NCI-H2171 (cell line): ENCODE measurements at regions not wholly inside any gene's neighbourhood (a gene's known extent, or its start where the extent isn't known, plus 50 kb on each side); places are given as distances from the start of the nearest gene placed in this dataset.

Experiments used
- DNase-seq: peaks from one replicate; lab custom pipeline; 2025; lab: John Stamatoyannopoulos, UW

DNA sequence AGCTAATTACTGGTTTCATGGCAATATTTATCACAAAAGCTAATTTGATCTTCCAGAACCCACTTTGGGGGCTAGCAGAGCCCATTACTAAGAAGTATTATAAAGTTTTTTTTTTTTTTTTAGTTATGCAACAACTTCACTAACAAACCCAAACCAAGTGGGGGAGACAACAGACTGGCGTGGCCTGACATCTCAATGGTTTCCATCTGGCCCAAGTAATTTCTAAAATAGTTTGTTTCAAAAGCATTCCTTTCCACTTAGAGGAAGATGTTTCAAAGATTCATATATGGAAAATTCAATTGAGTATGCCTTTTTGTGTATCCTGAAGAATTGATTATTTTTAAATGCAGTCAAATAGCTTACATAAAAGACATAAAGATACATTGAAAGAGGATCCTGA is 367.1 kb downstream of the HRH4 start:
- no peak for DNase-seq

DNA sequence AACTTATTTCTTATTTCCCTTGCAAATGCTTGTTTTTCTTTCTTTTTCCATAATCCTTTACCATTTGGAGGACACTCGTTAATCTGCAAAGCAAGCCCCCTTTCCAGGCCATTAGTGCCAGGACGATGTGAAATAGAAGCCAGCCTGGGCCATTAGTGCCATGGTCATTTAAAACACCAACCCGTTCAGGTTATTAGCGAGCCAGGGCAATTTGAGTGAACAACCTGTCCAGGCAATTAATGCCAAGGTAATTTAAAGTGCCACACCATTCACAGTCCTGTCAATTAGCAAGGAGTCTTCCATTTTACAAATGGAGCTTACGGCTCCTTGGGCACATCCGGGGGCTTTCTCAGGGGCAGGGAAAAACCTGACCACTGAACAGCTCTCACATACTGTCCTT is 370.6 kb downstream of the HRH4 start:
- no peak for DNase-seq

DNA sequence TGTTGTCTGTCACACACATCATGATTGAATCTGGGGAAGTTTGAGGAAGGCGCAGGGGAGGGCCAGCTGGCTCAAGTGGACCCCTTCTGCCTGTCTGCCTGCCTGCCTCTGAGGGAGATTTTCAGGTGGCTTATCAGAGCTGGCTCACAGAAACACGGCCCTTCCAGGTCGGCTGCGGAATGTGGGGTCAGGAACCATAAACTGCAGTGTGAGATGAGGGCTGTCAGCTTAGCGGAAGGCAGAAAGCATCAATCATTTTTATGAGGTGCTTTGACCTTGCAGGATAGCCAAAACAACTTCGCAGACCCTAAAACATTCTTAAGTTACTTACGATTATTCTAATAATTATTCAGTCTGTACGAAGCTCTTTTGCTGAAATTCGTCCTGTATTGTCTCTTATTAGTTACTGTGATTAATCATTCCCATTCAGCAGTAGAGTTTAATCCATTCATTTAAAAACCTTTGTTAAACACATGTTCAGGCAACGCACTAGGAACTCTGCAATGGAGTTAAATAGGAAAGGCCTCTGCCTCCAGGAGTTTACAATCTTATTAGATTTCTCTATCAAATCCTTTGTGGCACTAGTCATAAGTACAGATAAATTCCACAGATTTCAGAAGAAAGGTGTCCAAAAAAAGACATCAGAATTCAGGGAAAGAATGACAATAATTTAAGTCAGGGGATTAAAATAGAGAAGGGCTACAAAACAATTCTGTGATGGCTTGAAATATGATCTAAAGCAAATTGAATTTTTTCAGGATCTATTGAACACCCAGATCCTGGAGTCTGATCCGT is 371.6 kb downstream of the HRH4 start:
- DNase-seq = no peak

GRCh38 chr18:24835751-24836150 is 375.3 kb downstream of the HRH4 start:
- no peak for DNase-seq

GRCh38 chr18:24837066-24837465 is 376.6 kb downstream of the HRH4 start:
- no peak for DNase-seq

GRCh38 chr18:24840051-24840450 is 379.6 kb downstream of the HRH4 start:
- DNase-seq = no peak

DNA sequence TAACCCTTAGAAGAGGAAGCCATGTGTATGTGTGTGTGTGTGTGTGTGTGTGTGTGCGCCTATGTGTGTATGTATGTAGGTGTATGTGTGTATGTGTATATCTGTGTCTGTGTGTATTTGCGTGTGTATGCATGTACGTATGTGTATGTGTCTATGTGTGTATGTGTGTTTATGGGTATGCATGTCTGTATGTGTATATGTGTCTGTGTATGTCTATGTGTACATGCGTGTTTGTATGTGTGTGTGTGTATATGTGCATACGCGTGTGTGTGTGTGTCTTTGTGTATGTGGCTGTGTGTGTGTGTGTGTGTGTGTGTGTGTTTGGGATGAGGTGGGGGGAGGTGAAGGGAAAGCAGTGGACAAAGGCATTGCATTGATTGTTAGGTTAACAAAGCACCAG is 380.2 kb downstream of the HRH4 start:
- DNase-seq = no peak

DNA sequence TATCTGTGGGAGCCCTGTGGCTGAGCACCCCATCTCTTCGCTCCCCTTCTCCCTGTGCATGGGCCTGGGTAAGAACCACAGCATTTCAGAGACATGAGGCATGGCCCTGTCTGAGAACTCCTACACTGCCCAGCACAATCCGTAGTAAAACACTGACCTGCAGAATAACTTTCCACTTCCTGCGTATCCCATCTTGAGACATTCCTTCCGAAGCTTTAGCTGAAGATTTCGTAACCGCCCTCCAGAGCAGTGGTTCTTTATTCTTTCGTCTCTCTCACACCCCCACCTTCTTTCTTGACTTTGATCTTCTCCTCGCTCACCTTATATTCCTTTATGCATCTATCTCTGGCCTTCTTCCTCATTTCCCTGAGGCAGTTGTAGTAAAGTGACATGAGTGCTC is 381.1 kb downstream of the HRH4 start:
- DNase-seq = no peak

- DNase-seq = no peak
These were observed 382.7 kb downstream of the HRH4 start for GRCh38 chr18:24843123-24843522.

DNA sequence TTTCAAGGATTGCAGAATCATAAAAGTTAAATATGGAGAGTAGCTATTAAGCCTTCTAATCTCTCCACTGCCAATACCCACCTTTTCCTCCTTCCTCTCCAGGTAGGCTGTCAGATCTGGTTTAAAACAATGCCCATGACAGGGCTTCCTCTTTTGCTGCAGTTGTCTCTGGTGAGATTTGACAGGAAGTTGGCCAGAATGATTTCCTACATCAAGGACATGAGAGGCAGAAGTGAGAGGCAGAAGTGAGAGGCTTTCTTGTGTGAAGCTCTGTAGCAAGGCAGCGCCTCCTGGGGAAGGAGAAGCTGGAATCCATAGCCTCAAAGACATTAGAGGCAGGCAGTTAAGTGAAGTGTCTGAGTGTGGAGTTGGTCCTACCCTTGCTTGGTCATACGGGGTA is 385.7 kb downstream of the HRH4 start:
- no peak for DNase-seq

- DNase-seq = no peak
These were observed 390.1 kb downstream of the HRH4 start for GRCh38 chr18:24850532-24850931.

DNA sequence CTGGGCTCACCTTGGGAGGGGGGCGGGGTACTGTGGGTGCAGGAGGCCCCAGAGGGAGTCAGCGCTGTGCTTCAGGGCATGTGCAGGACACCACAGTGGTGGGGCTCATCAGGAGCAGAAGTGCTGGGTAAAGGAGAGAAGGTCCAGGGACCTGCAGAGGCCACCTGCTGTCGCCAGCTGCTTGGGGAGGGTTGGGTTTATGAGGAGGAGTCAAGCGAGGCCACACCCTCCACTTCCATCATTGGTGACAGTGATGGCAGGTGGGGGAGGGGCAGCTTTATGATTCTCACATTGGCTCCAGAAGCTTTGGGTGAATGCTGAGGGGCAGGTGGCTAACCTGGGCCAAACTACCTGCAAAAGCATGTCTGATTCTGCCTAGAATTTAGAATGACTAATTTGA is 392.6 kb downstream of the HRH4 start:
- DNase-seq = no peak

GRCh38 chr18:24860978-24861680 is 400.7 kb downstream of the HRH4 start:
- DNase-seq = no peak

DNA sequence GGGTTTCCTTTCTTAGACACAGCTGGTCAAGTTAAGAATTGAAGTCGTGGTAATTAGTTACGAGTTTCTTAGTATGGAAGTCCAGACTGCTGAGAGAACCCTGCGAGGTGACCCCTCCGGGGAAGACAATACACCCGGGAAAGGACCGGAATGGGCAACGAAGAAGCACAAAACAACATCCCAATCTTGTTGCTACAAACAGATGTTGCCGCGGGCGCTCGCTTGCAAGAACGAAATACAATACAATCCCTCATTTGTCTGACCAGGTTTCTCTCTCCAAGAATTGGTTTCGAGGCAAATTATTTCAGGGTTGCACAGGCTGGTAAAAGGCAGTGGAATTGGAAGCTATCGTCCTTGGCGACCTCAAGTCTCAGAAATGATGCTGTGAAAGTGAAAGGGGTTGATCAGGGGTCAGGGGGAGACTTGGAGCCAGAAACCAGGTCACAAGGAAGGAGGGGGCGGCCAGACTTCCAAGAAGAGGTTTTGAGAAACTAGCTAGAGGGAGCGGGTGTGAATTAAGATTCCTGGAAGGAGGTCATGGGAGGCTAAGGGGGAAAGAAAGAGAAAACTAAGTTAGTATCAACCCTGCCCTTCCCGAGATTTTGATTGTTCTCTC is 401.9 kb downstream of the HRH4 start:
- no peak for DNase-seq

GRCh38 chr18:24868311-24868710 is 407.9 kb downstream of the HRH4 start:
- DNase-seq = no peak

GRCh38 chr18:24868760-24869237 is 408.4 kb downstream of the HRH4 start:
- DNase-seq = no peak

DNA sequence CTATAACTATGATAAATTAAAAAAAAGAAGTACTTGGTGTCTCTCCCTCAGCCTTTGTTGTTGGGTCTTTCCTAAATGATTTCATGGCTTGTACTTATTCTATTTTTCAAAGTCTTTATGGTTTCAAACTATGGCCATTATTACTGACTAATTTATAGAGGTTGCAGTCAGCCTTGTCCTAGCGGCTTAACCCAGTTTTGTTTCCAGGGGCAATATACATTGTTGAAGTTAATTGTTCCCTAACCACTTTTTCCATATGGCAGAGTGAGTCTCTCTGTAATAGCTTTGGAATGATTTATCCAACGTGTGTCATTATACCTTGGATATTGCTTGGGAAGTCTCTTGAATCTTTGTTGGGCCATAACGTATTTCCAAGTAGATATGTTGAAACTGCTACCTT is 408.8 kb downstream of the HRH4 start:
- no peak for DNase-seq

- DNase-seq = no peak
These were observed 414.8 kb downstream of the HRH4 start for GRCh38 chr18:24875286-24875685.

DNA sequence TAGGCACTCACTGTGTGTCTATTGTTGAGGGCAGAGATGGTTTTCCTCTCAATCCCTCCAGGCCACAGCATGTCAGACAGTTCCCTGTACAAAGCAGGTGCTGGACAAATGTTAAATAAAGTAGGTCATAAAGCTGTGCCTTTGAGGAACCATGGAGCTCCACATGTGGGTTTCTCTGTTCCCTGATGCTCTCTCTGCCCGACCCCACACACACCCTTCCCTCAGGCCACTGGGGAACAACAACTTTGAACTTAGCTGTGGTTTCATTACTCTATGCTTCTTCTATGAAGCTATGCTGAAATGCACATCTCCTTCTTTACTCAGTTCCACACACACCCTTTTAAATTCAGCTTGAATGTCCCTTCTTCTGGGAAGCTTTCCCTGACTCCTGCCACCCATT is 415.3 kb downstream of the HRH4 start:
- DNase-seq = no peak

- DNase-seq = no peak
These were observed 415.8 kb downstream of the HRH4 start for GRCh38 chr18:24876266-24876665.

- DNase-seq = no peak
These were observed 416.6 kb downstream of the HRH4 start for GRCh38 chr18:24877066-24877465.

DNA sequence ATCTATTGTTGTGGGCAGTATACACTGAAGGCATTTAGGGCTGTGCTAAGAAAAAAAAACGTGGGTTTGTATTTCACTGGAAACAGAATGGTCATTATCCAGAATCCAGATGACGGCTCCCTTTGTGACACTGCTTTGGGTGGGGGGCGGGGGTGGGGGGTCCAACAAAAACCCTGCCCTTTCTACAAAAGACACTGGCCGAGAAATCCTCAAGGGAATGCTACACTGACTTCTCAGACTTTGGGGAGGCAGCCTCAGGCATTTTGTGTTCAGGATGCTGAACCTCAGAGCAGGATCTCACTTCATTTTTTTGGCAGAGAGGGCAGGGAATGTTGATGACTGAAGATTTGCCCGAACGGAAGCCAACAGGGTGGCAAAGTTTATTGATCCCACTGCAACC is 417.1 kb downstream of the HRH4 start:
- no peak for DNase-seq

GRCh38 chr18:24878289-24878688 is 417.9 kb downstream of the HRH4 start:
- peak; percentile 4 for DNase-seq
